OCI-LY1 (cell line): ENCODE measurements at regions not wholly inside any gene's neighbourhood (a gene's known extent, or its start where the extent isn't known, plus 50 kb on each side); places are given as distances from the start of the nearest gene placed in this dataset.

Experiments
- H2AFZ ChIP-seq: fragments of 200-600 bp; sonication (generic), shearing (Covaris generic); 2 replicates; pipeline ENCODE4 v1.6.0; 2014; ENCODE audit warnings: antibody characterized with exemption, mild to moderate bottlenecking, low read length
- H3F3A ChIP-seq: fragments of 200-600 bp; sonication (generic), shearing (Covaris generic); 2 replicates; pipeline ENCODE4 v1.6.0; 2014; ENCODE audit warnings: mild to moderate bottlenecking, antibody characterized with exemption, low read length, moderate library complexity; ENCODE audit not compliant: insufficient read depth
- H3K27ac ChIP-seq: fragments of 200-600 bp; sonication (generic); 2 replicates; pipeline ENCODE4 v1.5.1; 2014; ENCODE audit warnings: low read length, mixed run types, mild to moderate bottlenecking, low read depth; ENCODE audit not compliant: poor library complexity, severe bottlenecking
- H3K27me3 ChIP-seq: fragments of 200-600 bp; sonication (generic); 2 replicates; pipeline ENCODE4 v1.6.0; 2014; ENCODE audit warnings: antibody characterized with exemption, mild to moderate bottlenecking, low read length, moderate library complexity; ENCODE audit not compliant: insufficient read depth
- H3K36me3 ChIP-seq: fragments of 200-600 bp; sonication (generic); 2 replicates; pipeline ENCODE4 v1.6.1; 2014; ENCODE audit warnings: mild to moderate bottlenecking, antibody characterized with exemption, low read length, moderate library complexity, mixed read lengths; ENCODE audit not compliant: insufficient read depth
- H3K4me1 ChIP-seq: fragments of 200-600 bp; sonication (generic); 2 replicates; pipeline ENCODE4 v1.5.1; 2014; ENCODE audit warnings: mild to moderate bottlenecking, low read length, moderate library complexity; ENCODE audit not compliant: insufficient read depth, severe bottlenecking
- H3K4me2 ChIP-seq: fragments of 200-600 bp; sonication (generic), shearing (Covaris generic); 2 replicates; pipeline ENCODE4 v1.6.1; 2014; ENCODE audit warnings: low read length
- H3K4me3 ChIP-seq: fragments of 200-600 bp; sonication (generic); 2 replicates; pipeline ENCODE4 v1.5.1; 2014; ENCODE audit warnings: low read length, low read depth, mild to moderate bottlenecking, mixed read lengths; ENCODE audit not compliant: poor library complexity, severe bottlenecking
- H3K79me2 ChIP-seq: fragments of 200-600 bp; shearing (Covaris generic); 2 replicates; pipeline ENCODE4 v1.6.1; 2016; ENCODE audit warnings: mixed run types, low read length, mixed read lengths; ENCODE audit not compliant: insufficient read depth
- H3K9ac ChIP-seq: fragments of 200-600 bp; sonication (generic), shearing (Covaris generic); 2 replicates; pipeline ENCODE4 v1.6.1; 2014; ENCODE audit warnings: mild to moderate bottlenecking, low read length, mixed read lengths
- H3K9me2 ChIP-seq: fragments of 200-600 bp; sonication (generic), shearing (Covaris generic); 2 replicates; pipeline ENCODE4 v1.6.1; 2014; ENCODE audit warnings: low read depth, mild to moderate bottlenecking, low read length, mixed read lengths
- H3K9me3 ChIP-seq: fragments of 200-600 bp; shearing (Covaris generic); 2 replicates; pipeline ENCODE4 v1.6.1; 2014; ENCODE audit warnings: low read length, mixed read lengths
- H4K20me1 ChIP-seq: fragments of 200-600 bp; sonication (generic), shearing (Covaris generic); 2 replicates; pipeline ENCODE4 v1.6.0; 2016; ENCODE audit warnings: mild to moderate bottlenecking, low read length; ENCODE audit not compliant: insufficient read depth
- CTCF ChIP-seq: fragments of 200-600 bp; sonication (generic), shearing (Covaris generic); IDR thresholded peaks from 2 replicates; pipeline ENCODE4 v1.5.1; 2017; ENCODE audit warnings: mild to moderate bottlenecking, antibody characterized with exemption, low read length, moderate library complexity, mixed read lengths
- EZH2 ChIP-seq: fragments of 200-600 bp; sonication (generic), shearing (Covaris generic); IDR thresholded peaks from 2 replicates; pipeline ENCODE4 v1.8.0; 2017; ENCODE audit warnings: borderline replicate concordance, mixed run types, mild to moderate bottlenecking, antibody characterized with exemption, low read length, moderate library complexity, mixed read lengths

DNA sequence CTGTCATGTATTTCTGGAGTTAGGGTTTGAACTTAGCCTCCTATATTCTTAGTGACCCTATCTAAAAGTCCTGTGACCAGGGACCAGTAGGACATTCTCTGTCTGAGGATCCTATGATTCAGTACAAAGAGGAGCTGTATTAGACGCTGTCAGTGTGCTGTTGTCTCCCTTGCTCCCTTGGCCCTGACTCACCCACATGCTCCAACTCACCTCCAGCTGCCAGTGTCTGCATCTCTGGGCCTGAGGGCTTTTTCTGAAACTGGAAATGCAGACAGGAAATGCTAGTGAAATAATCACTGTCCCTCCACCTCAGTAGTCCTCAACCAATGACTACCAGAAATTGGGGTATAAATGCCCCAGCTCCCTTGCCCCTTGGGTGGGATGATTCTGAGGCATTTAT lies 535.3 kb upstream of the RPS6KA3 start:
- Histone ChIP-seq H3K27ac (no peak overlapping the region), H3K4me2 (no peak overlapping the region), H3K27me3 (no peaks in the 10 kb centered on the region), H3K9me3 (no peaks in the 10 kb centered on the region), H3K9me2 (no peaks in the 10 kb centered on the region), H3K4me3 (no peak overlapping the region), H3K36me3 (no peaks in the 10 kb centered on the region), H3K79me2 (no peaks in the 10 kb centered on the region), H3K9ac (no peak overlapping the region), H2AFZ (no peak overlapping the region), H3F3A (no peaks in the 10 kb centered on the region), H4K20me1 (no peaks in the 10 kb centered on the region), H3K4me1 (no peaks in the 10 kb centered on the region)
- TF ChIP-seq CTCF: no peak
- TF ChIP-seq EZH2: no peak

GRCh38 chrX:20796450-20796849 lies 529.7 kb upstream of the RPS6KA3 start:
- H3K9me3 ChIP-seq: no peaks in the 10 kb centered on the region
- no peak overlapping the region for H3K4me2 ChIP-seq
- H2AFZ ChIP-seq: no peak overlapping the region
- no peak overlapping the region for H3K9ac ChIP-seq
- TF ChIP-seq CTCF (no peak), EZH2 (no peak)
- H3K27ac ChIP-seq: no peak overlapping the region
- no peaks in the 10 kb centered on the region for H3F3A ChIP-seq
- no peaks in the 10 kb centered on the region for H3K4me1 ChIP-seq
- H3K36me3 ChIP-seq: no peaks in the 10 kb centered on the region
- H3K9me2 ChIP-seq: no peaks in the 10 kb centered on the region
- no peaks in the 10 kb centered on the region for H3K27me3 ChIP-seq
- H3K4me3 ChIP-seq: no peak overlapping the region
- no peaks in the 10 kb centered on the region for H4K20me1 ChIP-seq
- no peaks in the 10 kb centered on the region for H3K79me2 ChIP-seq

DNA sequence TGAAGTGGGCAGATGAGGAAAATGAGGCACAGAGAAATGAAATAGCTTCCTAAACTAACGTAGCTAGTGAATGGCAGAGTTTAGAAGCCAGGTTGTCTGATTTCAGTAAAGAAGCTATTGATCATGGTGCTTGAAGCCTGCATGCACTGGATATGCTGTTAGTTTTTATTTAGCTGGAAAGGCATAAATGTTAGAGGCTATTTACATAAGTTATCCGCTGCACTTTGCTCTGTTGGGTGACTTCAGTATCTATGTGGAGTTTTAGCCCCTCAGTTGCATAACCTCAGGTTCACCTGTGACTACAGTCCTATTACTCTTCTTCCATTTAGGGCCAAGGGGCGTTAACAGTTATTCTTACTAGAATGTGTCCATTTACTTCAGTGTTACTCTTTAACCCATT lies 522.4 kb upstream of the RPS6KA3 start:
- no peak for TF ChIP-seq EZH2
- no peak for TF ChIP-seq CTCF
- Histone ChIP-seq H3K9me3 (no peaks in the 10 kb centered on the region), H3K4me1 (no peaks in the 10 kb centered on the region), H3F3A (no peaks in the 10 kb centered on the region), H3K9me2 (no peaks in the 10 kb centered on the region), H3K27me3 (no peaks in the 10 kb centered on the region), H3K9ac (no peak overlapping the region), H3K4me2 (no peak overlapping the region), H3K36me3 (no peaks in the 10 kb centered on the region), H2AFZ (no peak overlapping the region), H3K27ac (no peak overlapping the region), H3K79me2 (no peaks in the 10 kb centered on the region), H3K4me3 (no peak overlapping the region), H4K20me1 (no peaks in the 10 kb centered on the region)
